CD4-positive, alpha-beta T cell treated with Interleukin-21 for 1 hour (primary cell): ENCODE measurements at regions not wholly inside any gene's neighbourhood (a gene's known extent, or its start where the extent isn't known, plus 50 kb on each side); places are given as distances from the start of the nearest gene placed in this dataset.

Source experiments
- DNase-seq: peaks from one replicate; pipeline ENCODE4 v3.0.0-alpha.2; 2020

- no peak for DNase-seq
These were observed 88.3 kb upstream of the PIK3CG start for GRCh38 chr7:106776618-106777347.

- DNase-seq = no peak
These were observed 87.3 kb upstream of the PIK3CG start for GRCh38 chr7:106777674-106778299.

- no peak for DNase-seq
These were observed 86.3 kb upstream of the PIK3CG start for GRCh38 chr7:106778656-106779250.

- DNase-seq = no peak
These were observed 85.2 kb upstream of the PIK3CG start for GRCh38 chr7:106779877-106780276.

GRCh38 chr7:106781007-106781406 is 84.1 kb upstream of the PIK3CG start:
- no peak for DNase-seq

- no peak for DNase-seq
These were observed 83.1 kb upstream of the PIK3CG start for GRCh38 chr7:106781828-106782544.

GRCh38 chr7:106783286-106783685 is 81.8 kb upstream of the PIK3CG start:
- DNase-seq = no peak

GRCh38 chr7:106788637-106789036 is 76.4 kb upstream of the PIK3CG start:
- no peak for DNase-seq

- no peak for DNase-seq
These were observed 73.6 kb upstream of the PIK3CG start for GRCh38 chr7:106791526-106791925.

GRCh38 chr7:106792233-106792926 is 72.7 kb upstream of the PIK3CG start:
- DNase-seq = no peak

- DNase-seq = peak; percentile 57
These were observed 71.8 kb upstream of the PIK3CG start for GRCh38 chr7:106793015-106793975.

- no peak for DNase-seq
These were observed 70.6 kb upstream of the PIK3CG start for GRCh38 chr7:106794276-106795083.

GRCh38 chr7:106795084-106795876 is 69.8 kb upstream of the PIK3CG start:
- no peak for DNase-seq

GRCh38 chr7:106795877-106796231 is 69.2 kb upstream of the PIK3CG start:
- no peak for DNase-seq

GRCh38 chr7:106797937-106798336 is 67.1 kb upstream of the PIK3CG start:
- DNase-seq = no peak

- no peak for DNase-seq
These were observed 62.5 kb upstream of the PIK3CG start for GRCh38 chr7:106802589-106802988.

GRCh38 chr7:106806556-106806955 is 58.5 kb upstream of the PIK3CG start:
- DNase-seq = no peak

GRCh38 chr7:106807474-106807873 is 57.6 kb upstream of the PIK3CG start:
- DNase-seq = no peak

GRCh38 chr7:106808967-106809635 is 56.0 kb upstream of the PIK3CG start:
- no peak for DNase-seq

GRCh38 chr7:106811472-106811871 is 53.6 kb upstream of the PIK3CG start:
- no peak for DNase-seq
